GM13977 (cell line): ENCODE measurements at regions not wholly inside any gene's neighbourhood (a gene's known extent, or its start where the extent isn't known, plus 50 kb on each side); places are given as distances from the start of the nearest gene placed in this dataset.

Experiments used
- DNase-seq: peaks from one replicate; pipeline ENCODE4 v3.0.0; 2012; ENCODE audit warnings: low spot score
- CTCF ChIP-seq: IDR thresholded peaks from 2 replicates; pipeline ENCODE4 v1.5.1; 2012; ENCODE audit warnings: mild to moderate bottlenecking, control low read depth; ENCODE audit not compliant: insufficient read depth; ENCODE audit errors: extremely low read depth, missing control alignments
- in situ Hi-C: fragments of 300-500 bp; cut with MboI; formaldehyde crosslinking; loops from one replicate; pipeline ENCODE4 v1.12.0; 2022; ENCODE audit warnings: low sequenced_read_pairs, low pct_unique_long_range_greater_than_20kb, mixed read lengths, inconsistent platforms; ENCODE audit not compliant: unreplicated experiment

GRCh38 chr20:39259010-39259803 is 297.1 kb downstream of the DHX35 start:
- no peak for DNase-seq
- in situ Hi-C loops = no loop called here
- TF ChIP-seq CTCF = no peak

- no peak for DNase-seq
- TF ChIP-seq CTCF = no peak
- in situ Hi-C loops = no loop called here
Measured at GRCh38 chr20:39258253-39258652, 296.1 kb downstream of the DHX35 start.

GRCh38 chr20:39253051-39253755 is 291.1 kb downstream of the DHX35 start:
- no peak for DNase-seq
- no peak for TF ChIP-seq CTCF
- in situ Hi-C loops = no loop called here

GRCh38 chr20:39252035-39252434 is 289.9 kb downstream of the DHX35 start:
- DNase-seq = no peak
- in situ Hi-C loops = no loop called here
- no peak for TF ChIP-seq CTCF

GRCh38 chr20:39249798-39250197 is 287.7 kb downstream of the DHX35 start:
- TF ChIP-seq CTCF = no peak
- in situ Hi-C loops = no loop called here
- no peak for DNase-seq

- DNase-seq = no peak
- in situ Hi-C loops = no loop called here
- no peak for TF ChIP-seq CTCF
Measured at GRCh38 chr20:39248862-39249485, 286.8 kb downstream of the DHX35 start.
